NT2/D1 (cell line): ENCODE measurements at regions not wholly inside any gene's neighbourhood (a gene's known extent, or its start where the extent isn't known, plus 50 kb on each side); places are given as distances from the start of the nearest gene placed in this dataset.

Experiments used
- DNase-seq: peaks from one replicate; pipeline ENCODE4 v3.0.0-alpha.2; 2011; ENCODE audit warnings: low read depth, low spot score
- H3K27me3 ChIP-seq: 2 replicates; pipeline ENCODE4 v1.6.0; 2011; ENCODE audit warnings: mild to moderate bottlenecking; ENCODE audit not compliant: insufficient read length, insufficient read depth
- H3K36me3 ChIP-seq: 2 replicates; pipeline ENCODE4 v1.6.1; 2011; ENCODE audit warnings: mild to moderate bottlenecking, low read length, mixed read lengths; ENCODE audit not compliant: insufficient read depth, insufficient read length
- H3K4me1 ChIP-seq: 2 replicates; pipeline ENCODE4 v1.5.1; 2011; ENCODE audit not compliant: insufficient read depth, insufficient read length
- H3K4me3 ChIP-seq: 2 replicates; pipeline ENCODE4 v1.5.1; 2011; ENCODE audit warnings: low read depth; ENCODE audit not compliant: insufficient read length
- H3K9ac ChIP-seq: 2 replicates; pipeline ENCODE4 v1.6.0; 2011; ENCODE audit warnings: low read depth; ENCODE audit not compliant: insufficient read length
- H3K9me3 ChIP-seq: 2 replicates; pipeline ENCODE4 v1.5.1; 2011; ENCODE audit warnings: mild to moderate bottlenecking, low read length; ENCODE audit not compliant: insufficient read depth
- SUZ12 ChIP-seq: IDR thresholded peaks from 2 replicates; pipeline ENCODE4 v1.6.1; 2011; ENCODE audit not compliant: insufficient read length, insufficient read depth; ENCODE audit errors: extremely low read depth
- YY1 ChIP-seq: IDR thresholded peaks from 2 replicates; pipeline ENCODE4 v1.6.1; 2011; ENCODE audit not compliant: insufficient read length, insufficient read depth
- ZNF274 ChIP-seq: IDR thresholded peaks from 2 replicates; pipeline ENCODE4 v1.6.1; 2011; ENCODE audit warnings: mild to moderate bottlenecking, low read depth, low read length

GRCh38 chr2:223681125-223681524, 79.0 kb upstream of the SCG2 start:
- H3K4me1 ChIP-seq, result no peaks in the 10 kb centered on the region
- H3K9me3 ChIP-seq, result no peaks in the 10 kb centered on the region
- peaks cover 6% of the 10 kb centered on the region for H3K36me3 ChIP-seq
- no peak for TF ChIP-seq YY1
- no peak for TF ChIP-seq SUZ12
- no peak for TF ChIP-seq ZNF274
- no peak overlapping the region for H3K9ac ChIP-seq
- H3K27me3 ChIP-seq, result no peaks in the 10 kb centered on the region
- H3K4me3 ChIP-seq, result no peak overlapping the region
- DNase-seq, result no peak

- H3K4me3 ChIP-seq, result no peak overlapping the region
- no peak overlapping the region for H3K9ac ChIP-seq
- TF ChIP-seq SUZ12 (no peak), ZNF274 (no peak), YY1 (no peak)
- H3K4me1 ChIP-seq, result no peaks in the 10 kb centered on the region
- DNase-seq, result no peak
- H3K36me3 ChIP-seq, result no peaks in the 10 kb centered on the region
- no peaks in the 10 kb centered on the region for H3K27me3 ChIP-seq
- no peaks in the 10 kb centered on the region for H3K9me3 ChIP-seq
These were observed 72.9 kb upstream of the SCG2 start for GRCh38 chr2:223674998-223675609.

- no peaks in the 10 kb centered on the region for H3K36me3 ChIP-seq
- DNase-seq, result no peak
- no peak for TF ChIP-seq YY1
- no peak for TF ChIP-seq ZNF274
- TF ChIP-seq SUZ12, result no peak
- H3K4me1 ChIP-seq, result no peaks in the 10 kb centered on the region
- H3K4me3 ChIP-seq, result no peak overlapping the region
- no peaks in the 10 kb centered on the region for H3K27me3 ChIP-seq
- no peak overlapping the region for H3K9ac ChIP-seq
- H3K9me3 ChIP-seq, result no peaks in the 10 kb centered on the region
These were observed 67.5 kb upstream of the SCG2 start for GRCh38 chr2:223669453-223670225.

GRCh38 chr2:223668302-223668998, 66.3 kb upstream of the SCG2 start:
- no peaks in the 10 kb centered on the region for H3K4me1 ChIP-seq
- DNase-seq, result no peak
- H3K9me3 ChIP-seq, result no peaks in the 10 kb centered on the region
- TF ChIP-seq YY1 (no peak), ZNF274 (no peak), SUZ12 (no peak)
- no peaks in the 10 kb centered on the region for H3K36me3 ChIP-seq
- H3K4me3 ChIP-seq, result no peak overlapping the region
- no peaks in the 10 kb centered on the region for H3K27me3 ChIP-seq
- no peak overlapping the region for H3K9ac ChIP-seq

- TF ChIP-seq ZNF274 (no peak), YY1 (no peak), SUZ12 (no peak)
- Histone ChIP-seq H3K4me1 (no peaks in the 10 kb centered on the region), H3K9me3 (0 out of 2 replicates have a peak, but pooled peaks cover 5% of the 10 kb centered on the region), H3K27me3 (no peaks in the 10 kb centered on the region), H3K4me3 (no peak overlapping the region), H3K9ac (no peak overlapping the region), H3K36me3 (peaks cover 2% of the 10 kb centered on the region)
- no peak for DNase-seq
These were observed 52.3 kb upstream of the SCG2 start for GRCh38 chr2:223654384-223654915.

GRCh38 chr2:223652902-223653301, 50.7 kb upstream of the SCG2 start:
- no peak for DNase-seq
- no peak for TF ChIP-seq SUZ12
- no peak for TF ChIP-seq YY1
- Histone ChIP-seq H3K4me3 (no peak overlapping the region), H3K36me3 (no peaks in the 10 kb centered on the region), H3K9me3 (0 out of 2 replicates have a peak, but pooled peaks cover 5% of the 10 kb centered on the region), H3K4me1 (no peaks in the 10 kb centered on the region), H3K9ac (no peak overlapping the region), H3K27me3 (no peaks in the 10 kb centered on the region)

- H3K36me3 ChIP-seq, result no peaks in the 10 kb centered on the region
- no peak overlapping the region for H3K4me3 ChIP-seq
- DNase-seq, result no peak
- TF ChIP-seq ZNF274, result no peak
- no peaks in the 10 kb centered on the region for H3K4me1 ChIP-seq
- 0 out of 2 replicates have a peak, but pooled peaks cover 5% of the 10 kb centered on the region for H3K9me3 ChIP-seq
- no peak overlapping the region for H3K9ac ChIP-seq
- no peaks in the 10 kb centered on the region for H3K27me3 ChIP-seq
These were observed 50.0 kb upstream of the SCG2 start for GRCh38 chr2:223652122-223652521.
